Osteoblast (primary cell): ENCODE measurements at regions not wholly inside any gene's neighbourhood (a gene's known extent, or its start where the extent isn't known, plus 50 kb on each side); places are given as distances from the start of the nearest gene placed in this dataset.

ENCODE experiments used
- DNase-seq: peaks from one replicate; pipeline ENCODE4 v3.0.0; 2011; ENCODE audit warnings: low spot score, mixed read lengths; ENCODE audit not compliant: insufficient read length; ENCODE audit errors: missing footprints
- H2AFZ ChIP-seq: 2 replicates; pipeline ENCODE4 v1.6.0; 2011; ENCODE audit warnings: mild to moderate bottlenecking, low read length
- H3K27ac ChIP-seq: 2 replicates; pipeline ENCODE4 v1.5.1; 2011; ENCODE audit warnings: mild to moderate bottlenecking, low read depth, low read length, moderate library complexity
- H3K27me3 ChIP-seq: 2 replicates; pipeline ENCODE4 v1.6.0; 2012; ENCODE audit warnings: mild to moderate bottlenecking, control low read depth, inconsistent platforms, low read length, moderate library complexity; ENCODE audit not compliant: insufficient read depth
- H3K36me3 ChIP-seq: 2 replicates; pipeline ENCODE4 v1.5.1; 2011; ENCODE audit warnings: mild to moderate bottlenecking, low read length, control low read depth, moderate library complexity; ENCODE audit not compliant: insufficient read depth
- H3K4me1 ChIP-seq: 2 replicates; pipeline ENCODE4 v1.5.1; 2011; ENCODE audit warnings: mild to moderate bottlenecking, low read length, control low read depth, moderate library complexity; ENCODE audit not compliant: insufficient read depth
- H3K4me2 ChIP-seq: 2 replicates; pipeline ENCODE4 v1.6.0; 2011; ENCODE audit warnings: mild to moderate bottlenecking, low read length; ENCODE audit not compliant: insufficient read depth
- H3K4me3 ChIP-seq: fragments of 200-600 bp; sonication (generic); 3 replicates; pipeline ENCODE4 v1.5.1; 2012; ENCODE audit warnings: mild to moderate bottlenecking, low read length, inconsistent platforms; ENCODE audit not compliant: insufficient read depth
- H3K79me2 ChIP-seq: 2 replicates; pipeline ENCODE4 v1.6.0; 2012; ENCODE audit warnings: mild to moderate bottlenecking, low read length, control low read depth, inconsistent platforms; ENCODE audit not compliant: insufficient read depth
- H3K9me3 ChIP-seq: 2 replicates; pipeline ENCODE4 v1.5.1; 2011; ENCODE audit warnings: low read depth, low read length, control low read depth
- H4K20me1 ChIP-seq: 2 replicates; pipeline ENCODE4 v1.6.0; 2012; ENCODE audit warnings: mild to moderate bottlenecking, low read length, control low read depth; ENCODE audit not compliant: insufficient read depth
- CTCF ChIP-seq: IDR thresholded peaks from 2 replicates; pipeline ENCODE4 v1.5.1; 2011; ENCODE audit warnings: mild to moderate bottlenecking, low read depth, low read length, moderate library complexity; ENCODE audit errors: extremely low read depth

- H2AFZ ChIP-seq, result no peak overlapping the region
- H3K27ac ChIP-seq, result no peak overlapping the region
- H3K4me3 ChIP-seq, result no peak overlapping the region
- no peaks in the 10 kb centered on the region for H3K79me2 ChIP-seq
- TF ChIP-seq CTCF, result no peak
- H4K20me1 ChIP-seq, result no peaks in the 10 kb centered on the region
- H3K27me3 ChIP-seq, result no peaks in the 10 kb centered on the region
- H3K36me3 ChIP-seq, result no peaks in the 10 kb centered on the region
- DNase-seq, result no peak
- H3K4me2 ChIP-seq, result no peak overlapping the region
- H3K4me1 ChIP-seq, result no peaks in the 10 kb centered on the region
- peaks cover under 1% of the 10 kb centered on the region for H3K9me3 ChIP-seq
These were observed 825.2 kb downstream of the PCDH7 start for GRCh38 chr4:31545330-31545729.

- Histone ChIP-seq H3K79me2 (no peaks in the 10 kb centered on the region), H2AFZ (no peak overlapping the region), H3K27ac (no peak overlapping the region), H3K4me3 (no peak overlapping the region), H3K9me3 (peaks cover 2% of the 10 kb centered on the region), H3K4me1 (no peaks in the 10 kb centered on the region), H3K4me2 (no peak overlapping the region), H3K27me3 (no peaks in the 10 kb centered on the region), H4K20me1 (no peaks in the 10 kb centered on the region), H3K36me3 (no peaks in the 10 kb centered on the region)
- no peak for TF ChIP-seq CTCF
- no peak for DNase-seq
These were observed 825.6 kb downstream of the PCDH7 start for GRCh38 chr4:31545755-31546154.

GRCh38 chr4:31548021-31548420 is 827.9 kb downstream of the PCDH7 start:
- H3K36me3 ChIP-seq, result no peaks in the 10 kb centered on the region
- no peak for DNase-seq
- no peaks in the 10 kb centered on the region for H3K4me1 ChIP-seq
- peaks cover 2% of the 10 kb centered on the region for H3K9me3 ChIP-seq
- H3K4me3 ChIP-seq, result no peak overlapping the region
- H2AFZ ChIP-seq, result no peak overlapping the region
- TF ChIP-seq CTCF, result no peak
- H3K27ac ChIP-seq, result no peak overlapping the region
- H3K79me2 ChIP-seq, result no peaks in the 10 kb centered on the region
- H4K20me1 ChIP-seq, result no peaks in the 10 kb centered on the region
- H3K27me3 ChIP-seq, result no peaks in the 10 kb centered on the region
- no peak overlapping the region for H3K4me2 ChIP-seq

GRCh38 chr4:31548823-31549222 is 828.7 kb downstream of the PCDH7 start:
- no peak overlapping the region for H3K4me3 ChIP-seq
- no peaks in the 10 kb centered on the region for H3K4me1 ChIP-seq
- H4K20me1 ChIP-seq, result no peaks in the 10 kb centered on the region
- H2AFZ ChIP-seq, result no peak overlapping the region
- peaks cover 2% of the 10 kb centered on the region for H3K9me3 ChIP-seq
- no peaks in the 10 kb centered on the region for H3K36me3 ChIP-seq
- H3K27ac ChIP-seq, result no peak overlapping the region
- H3K4me2 ChIP-seq, result no peak overlapping the region
- DNase-seq, result no peak
- no peak for TF ChIP-seq CTCF
- no peaks in the 10 kb centered on the region for H3K27me3 ChIP-seq
- no peaks in the 10 kb centered on the region for H3K79me2 ChIP-seq
